ENCODE measurements at regions not wholly inside any gene's neighbourhood (a gene's known extent, or its start where the extent isn't known, plus 50 kb on each side); places are given as distances from the start of the nearest gene placed in this dataset.

DNA sequence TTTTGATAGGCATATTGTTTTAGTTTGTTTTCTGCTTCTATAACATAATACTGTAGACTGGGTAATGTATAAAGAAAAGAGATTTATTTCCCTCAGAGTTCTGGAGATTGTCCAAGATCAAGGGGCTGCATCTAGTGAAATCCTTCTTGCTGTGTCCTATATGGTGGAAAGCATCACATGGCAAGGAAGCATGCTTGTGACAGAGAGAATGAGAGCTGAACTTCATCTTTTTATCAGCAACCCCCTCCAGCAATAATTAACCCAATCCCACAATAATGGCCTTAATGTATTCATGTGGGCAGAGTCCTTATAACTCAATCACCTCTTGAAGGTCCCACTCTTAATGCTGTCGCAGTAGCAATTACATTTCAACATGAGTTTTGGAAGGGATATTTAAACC is 141.4 kb downstream of the CENPW start:
- H3K4me1 Mint-ChIP-seq, result no peaks in the 10 kb centered on the region

DNA sequence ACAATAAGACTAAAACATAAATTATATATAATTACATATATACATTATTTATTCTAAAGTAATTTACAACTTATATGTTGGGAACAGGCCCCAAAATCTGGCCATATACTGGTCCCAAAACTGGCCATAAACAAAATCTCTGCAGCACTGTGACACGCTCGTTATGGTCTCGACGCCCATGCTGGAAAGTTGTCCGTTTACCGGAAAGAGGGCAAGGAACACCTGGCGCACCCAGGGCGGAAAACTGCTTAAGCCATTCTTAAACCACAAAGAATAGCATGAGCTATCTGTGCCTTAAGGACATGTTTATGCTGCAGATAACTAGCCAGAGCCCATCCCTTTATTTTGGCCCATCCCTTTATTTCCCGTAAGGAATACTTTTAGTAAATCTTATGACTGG is 164.9 kb downstream of the CENPW start:
- CTCF ChIA-PET, result no interaction called here
- Mint-ChIP-seq H3K4me3 (no peak overlapping the region), H3K27ac (no peak overlapping the region), H3K9me3 (peaks cover 33% of the 10 kb centered on the region), H3K4me1 (no peaks in the 10 kb centered on the region), H3K27me3 (ENCODE audit: low read depth) (no peaks in the 10 kb centered on the region), H3K36me3 (no peaks in the 10 kb centered on the region)
- ATAC-seq, result no peak
- no peak for DNase-seq (ENCODE audit: low spot score)
- TF ChIP-seq ELF4 (CRISPR knock-in tag; IDR thresholded peaks at IDR 0.05; ENCODE audit: low read depth) (no peak), KAT7 (CRISPR knock-in tag; IDR thresholded peaks at IDR 0.05; ENCODE audit: borderline replicate concordance) (no peak), NR1H2 (CRISPR knock-in tag; IDR thresholded peaks at IDR 0.05) (no peak), ZNF232 (CRISPR knock-in tag; IDR thresholded peaks at IDR 0.05) (no peak), ZNF671 (CRISPR knock-in tag; IDR thresholded peaks at IDR 0.05) (no peak), ZNF423 (CRISPR knock-in tag; IDR thresholded peaks at IDR 0.05) (no peak)
- TF ChIP-seq, protein P1, sequence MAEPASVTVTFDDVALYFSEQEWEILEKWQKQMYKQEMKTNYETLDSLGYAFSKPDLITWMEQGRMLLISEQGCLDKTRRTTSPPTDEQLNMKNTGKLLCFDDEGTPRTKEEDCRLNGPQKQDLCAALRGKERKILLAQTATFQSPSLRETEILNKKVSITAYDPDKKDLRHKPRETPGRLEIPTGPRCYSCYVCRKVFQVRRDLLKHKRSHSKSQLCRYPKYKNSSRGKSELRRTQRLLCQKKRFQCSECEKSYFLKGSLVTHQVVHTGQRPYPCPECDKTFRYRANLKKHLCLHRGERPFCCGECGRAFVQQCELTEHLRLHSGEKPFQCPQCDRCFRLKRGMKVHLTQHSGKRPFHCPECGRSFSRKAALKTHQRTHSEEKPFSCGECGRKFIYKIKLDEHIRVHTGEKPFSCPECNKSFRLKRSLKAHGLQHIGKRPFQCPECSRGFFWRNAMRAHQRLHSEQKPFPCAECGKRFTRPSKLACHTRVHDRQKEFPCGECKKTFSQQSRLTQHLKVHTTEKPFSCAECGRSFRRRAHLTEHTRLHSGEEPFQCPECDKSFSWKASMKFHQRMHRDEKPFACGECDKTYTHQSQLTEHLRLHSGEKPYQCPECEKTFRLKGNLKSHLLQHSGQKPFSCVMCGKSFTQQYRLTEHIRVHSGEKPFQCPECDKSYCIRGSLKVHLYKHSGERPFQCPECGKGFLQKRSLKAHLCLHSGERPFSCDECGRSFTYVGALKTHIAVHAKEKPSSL (CRISPR knock-in tag; conservative IDR thresholded peaks at IDR 0.05), result no peak
- POLR2A ChIA-PET, result no interaction called here

More for the DNA sequence above, 141.4 kb downstream of the CENPW start:
- Mint-ChIP-seq H3K4me3 (no peak overlapping the region), H3K27ac (no peak overlapping the region), H3K9me3 (peaks cover 4% of the 10 kb centered on the region; the same call in 1 of the 2 replicates), H3K36me3 (no peaks in the 10 kb centered on the region), H3K27me3 (ENCODE audit: low read depth) (no peaks in the 10 kb centered on the region)
- ChIA-PET CTCF (no interaction called here), POLR2A (no interaction called here)
- no peak for TF ChIP-seq ESRRA (CRISPR knock-in tag; IDR thresholded peaks at IDR 0.05; ENCODE audit: borderline replicate concordance)
- TF ChIP-seq, protein P2, sequence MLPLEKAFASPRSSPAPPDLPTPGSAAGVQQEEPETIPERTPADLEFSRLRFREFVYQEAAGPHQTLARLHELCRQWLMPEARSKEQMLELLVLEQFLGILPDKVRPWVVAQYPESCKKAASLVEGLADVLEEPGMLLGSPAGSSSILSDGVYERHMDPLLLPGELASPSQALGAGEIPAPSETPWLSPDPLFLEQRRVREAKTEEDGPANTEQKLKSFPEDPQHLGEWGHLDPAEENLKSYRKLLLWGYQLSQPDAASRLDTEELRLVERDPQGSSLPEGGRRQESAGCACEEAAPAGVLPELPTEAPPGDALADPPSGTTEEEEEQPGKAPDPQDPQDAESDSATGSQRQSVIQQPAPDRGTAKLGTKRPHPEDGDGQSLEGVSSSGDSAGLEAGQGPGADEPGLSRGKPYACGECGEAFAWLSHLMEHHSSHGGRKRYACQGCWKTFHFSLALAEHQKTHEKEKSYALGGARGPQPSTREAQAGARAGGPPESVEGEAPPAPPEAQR (CRISPR knock-in tag; IDR thresholded peaks at IDR 0.05), result no peak
- no peak for DNase-seq (ENCODE audit: low spot score)
- ATAC-seq, result no peak

DNA sequence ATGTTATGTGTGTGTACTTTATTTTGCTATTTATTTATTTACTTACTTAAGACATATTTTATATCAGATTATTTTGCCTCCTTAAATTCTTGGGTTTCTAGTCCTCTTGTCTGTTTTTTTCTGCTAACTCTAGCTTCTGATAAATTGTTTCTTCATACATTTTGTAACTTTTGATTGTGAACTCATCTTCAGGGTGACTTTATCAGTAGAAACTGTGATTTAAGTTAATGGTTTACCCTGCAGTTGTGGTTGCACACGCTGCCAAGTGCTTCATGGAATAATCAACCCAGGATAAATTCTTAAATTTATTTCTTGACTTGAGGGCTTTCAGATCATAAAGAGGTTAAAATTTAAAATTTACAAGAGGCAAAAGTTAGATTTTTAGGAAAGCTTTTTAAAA is 173.3 kb downstream of the CENPW start:
- H3K27me3 Mint-ChIP-seq (ENCODE audit: low read depth), result no peaks in the 10 kb centered on the region
- no peaks in the 10 kb centered on the region for H3K36me3 Mint-ChIP-seq
- no peak overlapping the region for H3K4me3 Mint-ChIP-seq
- POLR2A ChIA-PET, result no interaction called here
- no peak for ATAC-seq
- peaks cover 10% of the 10 kb centered on the region for H3K9me3 Mint-ChIP-seq
- CTCF ChIA-PET, result interaction anchor here (1.1 kb wide), 1 partner anchor 115 kb away, joined by 3 read pairs; no protein-coding TSS in a partner anchor
- H3K27ac Mint-ChIP-seq, result no peak overlapping the region
- DNase-seq (ENCODE audit: low spot score), result no peak
- H3K4me1 Mint-ChIP-seq, result no peaks in the 10 kb centered on the region
- TF ChIP-seq ESRRA (CRISPR knock-in tag; IDR thresholded peaks at IDR 0.05; ENCODE audit: borderline replicate concordance) (no peak), NR2C2 (CRISPR knock-in tag; IDR thresholded peaks at IDR 0.05) (no peak), ZNF219 (CRISPR knock-in tag; IDR thresholded peaks at IDR 0.05; ENCODE audit: borderline replicate concordance) (no peak)
- TF ChIP-seq, protein P3, sequence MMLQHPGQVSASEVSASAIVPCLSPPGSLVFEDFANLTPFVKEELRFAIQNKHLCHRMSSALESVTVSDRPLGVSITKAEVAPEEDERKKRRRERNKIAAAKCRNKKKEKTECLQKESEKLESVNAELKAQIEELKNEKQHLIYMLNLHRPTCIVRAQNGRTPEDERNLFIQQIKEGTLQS (CRISPR knock-in tag; conservative IDR thresholded peaks at IDR 0.05), result no peak
- TF ChIP-seq, protein P4, sequence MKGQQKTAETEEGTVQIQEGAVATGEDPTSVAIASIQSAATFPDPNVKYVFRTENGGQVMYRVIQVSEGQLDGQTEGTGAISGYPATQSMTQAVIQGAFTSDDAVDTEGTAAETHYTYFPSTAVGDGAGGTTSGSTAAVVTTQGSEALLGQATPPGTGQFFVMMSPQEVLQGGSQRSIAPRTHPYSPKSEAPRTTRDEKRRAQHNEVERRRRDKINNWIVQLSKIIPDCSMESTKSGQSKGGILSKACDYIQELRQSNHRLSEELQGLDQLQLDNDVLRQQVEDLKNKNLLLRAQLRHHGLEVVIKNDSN (CRISPR knock-in tag; IDR thresholded peaks at IDR 0.05), result no peak
- TF ChIP-seq, protein P5, sequence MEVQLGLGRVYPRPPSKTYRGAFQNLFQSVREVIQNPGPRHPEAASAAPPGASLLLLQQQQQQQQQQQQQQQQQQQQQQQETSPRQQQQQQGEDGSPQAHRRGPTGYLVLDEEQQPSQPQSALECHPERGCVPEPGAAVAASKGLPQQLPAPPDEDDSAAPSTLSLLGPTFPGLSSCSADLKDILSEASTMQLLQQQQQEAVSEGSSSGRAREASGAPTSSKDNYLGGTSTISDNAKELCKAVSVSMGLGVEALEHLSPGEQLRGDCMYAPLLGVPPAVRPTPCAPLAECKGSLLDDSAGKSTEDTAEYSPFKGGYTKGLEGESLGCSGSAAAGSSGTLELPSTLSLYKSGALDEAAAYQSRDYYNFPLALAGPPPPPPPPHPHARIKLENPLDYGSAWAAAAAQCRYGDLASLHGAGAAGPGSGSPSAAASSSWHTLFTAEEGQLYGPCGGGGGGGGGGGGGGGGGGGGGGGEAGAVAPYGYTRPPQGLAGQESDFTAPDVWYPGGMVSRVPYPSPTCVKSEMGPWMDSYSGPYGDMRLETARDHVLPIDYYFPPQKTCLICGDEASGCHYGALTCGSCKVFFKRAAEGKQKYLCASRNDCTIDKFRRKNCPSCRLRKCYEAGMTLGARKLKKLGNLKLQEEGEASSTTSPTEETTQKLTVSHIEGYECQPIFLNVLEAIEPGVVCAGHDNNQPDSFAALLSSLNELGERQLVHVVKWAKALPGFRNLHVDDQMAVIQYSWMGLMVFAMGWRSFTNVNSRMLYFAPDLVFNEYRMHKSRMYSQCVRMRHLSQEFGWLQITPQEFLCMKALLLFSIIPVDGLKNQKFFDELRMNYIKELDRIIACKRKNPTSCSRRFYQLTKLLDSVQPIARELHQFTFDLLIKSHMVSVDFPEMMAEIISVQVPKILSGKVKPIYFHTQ (CRISPR knock-in tag; IDR thresholded peaks at IDR 0.05), result no peak
- TF ChIP-seq, protein P6, sequence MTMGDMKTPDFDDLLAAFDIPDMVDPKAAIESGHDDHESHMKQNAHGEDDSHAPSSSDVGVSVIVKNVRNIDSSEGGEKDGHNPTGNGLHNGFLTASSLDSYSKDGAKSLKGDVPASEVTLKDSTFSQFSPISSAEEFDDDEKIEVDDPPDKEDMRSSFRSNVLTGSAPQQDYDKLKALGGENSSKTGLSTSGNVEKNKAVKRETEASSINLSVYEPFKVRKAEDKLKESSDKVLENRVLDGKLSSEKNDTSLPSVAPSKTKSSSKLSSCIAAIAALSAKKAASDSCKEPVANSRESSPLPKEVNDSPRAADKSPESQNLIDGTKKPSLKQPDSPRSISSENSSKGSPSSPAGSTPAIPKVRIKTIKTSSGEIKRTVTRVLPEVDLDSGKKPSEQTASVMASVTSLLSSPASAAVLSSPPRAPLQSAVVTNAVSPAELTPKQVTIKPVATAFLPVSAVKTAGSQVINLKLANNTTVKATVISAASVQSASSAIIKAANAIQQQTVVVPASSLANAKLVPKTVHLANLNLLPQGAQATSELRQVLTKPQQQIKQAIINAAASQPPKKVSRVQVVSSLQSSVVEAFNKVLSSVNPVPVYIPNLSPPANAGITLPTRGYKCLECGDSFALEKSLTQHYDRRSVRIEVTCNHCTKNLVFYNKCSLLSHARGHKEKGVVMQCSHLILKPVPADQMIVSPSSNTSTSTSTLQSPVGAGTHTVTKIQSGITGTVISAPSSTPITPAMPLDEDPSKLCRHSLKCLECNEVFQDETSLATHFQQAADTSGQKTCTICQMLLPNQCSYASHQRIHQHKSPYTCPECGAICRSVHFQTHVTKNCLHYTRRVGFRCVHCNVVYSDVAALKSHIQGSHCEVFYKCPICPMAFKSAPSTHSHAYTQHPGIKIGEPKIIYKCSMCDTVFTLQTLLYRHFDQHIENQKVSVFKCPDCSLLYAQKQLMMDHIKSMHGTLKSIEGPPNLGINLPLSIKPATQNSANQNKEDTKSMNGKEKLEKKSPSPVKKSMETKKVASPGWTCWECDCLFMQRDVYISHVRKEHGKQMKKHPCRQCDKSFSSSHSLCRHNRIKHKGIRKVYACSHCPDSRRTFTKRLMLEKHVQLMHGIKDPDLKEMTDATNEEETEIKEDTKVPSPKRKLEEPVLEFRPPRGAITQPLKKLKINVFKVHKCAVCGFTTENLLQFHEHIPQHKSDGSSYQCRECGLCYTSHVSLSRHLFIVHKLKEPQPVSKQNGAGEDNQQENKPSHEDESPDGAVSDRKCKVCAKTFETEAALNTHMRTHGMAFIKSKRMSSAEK (CRISPR knock-in tag; IDR thresholded peaks at IDR 0.05; ENCODE audit: borderline replicate concordance), result no peak
- TF ChIP-seq, protein P7, sequence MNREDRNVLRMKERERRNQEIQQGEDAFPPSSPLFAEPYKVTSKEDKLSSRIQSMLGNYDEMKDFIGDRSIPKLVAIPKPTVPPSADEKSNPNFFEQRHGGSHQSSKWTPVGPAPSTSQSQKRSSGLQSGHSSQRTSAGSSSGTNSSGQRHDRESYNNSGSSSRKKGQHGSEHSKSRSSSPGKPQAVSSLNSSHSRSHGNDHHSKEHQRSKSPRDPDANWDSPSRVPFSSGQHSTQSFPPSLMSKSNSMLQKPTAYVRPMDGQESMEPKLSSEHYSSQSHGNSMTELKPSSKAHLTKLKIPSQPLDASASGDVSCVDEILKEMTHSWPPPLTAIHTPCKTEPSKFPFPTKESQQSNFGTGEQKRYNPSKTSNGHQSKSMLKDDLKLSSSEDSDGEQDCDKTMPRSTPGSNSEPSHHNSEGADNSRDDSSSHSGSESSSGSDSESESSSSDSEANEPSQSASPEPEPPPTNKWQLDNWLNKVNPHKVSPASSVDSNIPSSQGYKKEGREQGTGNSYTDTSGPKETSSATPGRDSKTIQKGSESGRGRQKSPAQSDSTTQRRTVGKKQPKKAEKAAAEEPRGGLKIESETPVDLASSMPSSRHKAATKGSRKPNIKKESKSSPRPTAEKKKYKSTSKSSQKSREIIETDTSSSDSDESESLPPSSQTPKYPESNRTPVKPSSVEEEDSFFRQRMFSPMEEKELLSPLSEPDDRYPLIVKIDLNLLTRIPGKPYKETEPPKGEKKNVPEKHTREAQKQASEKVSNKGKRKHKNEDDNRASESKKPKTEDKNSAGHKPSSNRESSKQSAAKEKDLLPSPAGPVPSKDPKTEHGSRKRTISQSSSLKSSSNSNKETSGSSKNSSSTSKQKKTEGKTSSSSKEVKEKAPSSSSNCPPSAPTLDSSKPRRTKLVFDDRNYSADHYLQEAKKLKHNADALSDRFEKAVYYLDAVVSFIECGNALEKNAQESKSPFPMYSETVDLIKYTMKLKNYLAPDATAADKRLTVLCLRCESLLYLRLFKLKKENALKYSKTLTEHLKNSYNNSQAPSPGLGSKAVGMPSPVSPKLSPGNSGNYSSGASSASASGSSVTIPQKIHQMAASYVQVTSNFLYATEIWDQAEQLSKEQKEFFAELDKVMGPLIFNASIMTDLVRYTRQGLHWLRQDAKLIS (CRISPR knock-in tag; IDR thresholded peaks at IDR 0.05; ENCODE audit: borderline replicate concordance), result no peak

Measured in WTC11 (cell line).